NCI-H526 treated with DMSO at 0.1 percent for 48 hours (cell line): ENCODE measurements at regions not wholly inside any gene's neighbourhood (a gene's known extent, or its start where the extent isn't known, plus 50 kb on each side); places are given as distances from the start of the nearest gene placed in this dataset.

Source experiments
- DNase-seq: peaks from one replicate; lab custom pipeline; 2025; lab: John Stamatoyannopoulos, UW

GRCh38 chr9:88757406-88758010 lies 222.5 kb downstream of the NXNL2 start:
- DNase-seq: no peak

GRCh38 chr9:88759364-88759763 lies 224.4 kb downstream of the NXNL2 start:
- no peak for DNase-seq

GRCh38 chr9:88766778-88767503 lies 224.3 kb upstream of the S1PR3 start:
- no peak for DNase-seq

- no peak for DNase-seq
These were observed 223.8 kb upstream of the S1PR3 start for GRCh38 chr9:88767504-88767790.

- no peak for DNase-seq
These were observed 218.7 kb upstream of the S1PR3 start for GRCh38 chr9:88772575-88772974.

- no peak for DNase-seq
These were observed 218.1 kb upstream of the S1PR3 start for GRCh38 chr9:88773126-88773525.

GRCh38 chr9:88773627-88774244 lies 217.5 kb upstream of the S1PR3 start:
- no peak for DNase-seq

- no peak for DNase-seq
These were observed 216.2 kb upstream of the S1PR3 start for GRCh38 chr9:88775037-88775471.

- DNase-seq: no peak
These were observed 215.7 kb upstream of the S1PR3 start for GRCh38 chr9:88775559-88775958.

GRCh38 chr9:88775966-88776365 lies 215.3 kb upstream of the S1PR3 start:
- no peak for DNase-seq

- no peak for DNase-seq
These were observed 214.4 kb upstream of the S1PR3 start for GRCh38 chr9:88776717-88777497.

GRCh38 chr9:88777498-88778312 lies 213.6 kb upstream of the S1PR3 start:
- no peak for DNase-seq

- DNase-seq: no peak
These were observed 209.5 kb upstream of the S1PR3 start for GRCh38 chr9:88781628-88782391.

- DNase-seq: no peak
These were observed 208.1 kb upstream of the S1PR3 start for GRCh38 chr9:88782931-88783710.

GRCh38 chr9:88783711-88784083 lies 207.6 kb upstream of the S1PR3 start:
- no peak for DNase-seq

GRCh38 chr9:88784960-88785359 lies 206.3 kb upstream of the S1PR3 start:
- no peak for DNase-seq

- DNase-seq: no peak
These were observed 204.8 kb upstream of the S1PR3 start for GRCh38 chr9:88786291-88787079.

GRCh38 chr9:88789785-88790184 lies 201.5 kb upstream of the S1PR3 start:
- no peak for DNase-seq

- DNase-seq: no peak
These were observed 200.0 kb upstream of the S1PR3 start for GRCh38 chr9:88791105-88791805.
